HG02885 (cell line): ENCODE measurements at regions not wholly inside any gene's neighbourhood (a gene's known extent, or its start where the extent isn't known, plus 50 kb on each side); places are given as distances from the start of the nearest gene placed in this dataset.

ENCODE experiments used
- ATAC-seq: cut with Tn5 transposase; IDR thresholded peaks from one replicate; pipeline ENCODE4 v1.9.1; 2021; ENCODE audit warnings: mild to moderate bottlenecking; ENCODE audit not compliant: unreplicated experiment, poor library complexity

- no peak for ATAC-seq
These were observed 1168.7 kb upstream of the AUTS2 start for GRCh38 chr7:68429411-68430117.

- ATAC-seq, result no peak
These were observed 1165.7 kb upstream of the AUTS2 start for GRCh38 chr7:68432585-68432984.

- ATAC-seq, result no peak
These were observed 1164.7 kb upstream of the AUTS2 start for GRCh38 chr7:68433462-68434070.

- no peak for ATAC-seq
These were observed 1163.4 kb upstream of the AUTS2 start for GRCh38 chr7:68434857-68435256.

GRCh38 chr7:68438016-68438415, 1160.3 kb upstream of the AUTS2 start:
- ATAC-seq, result no peak

GRCh38 chr7:68438811-68439210, 1159.5 kb upstream of the AUTS2 start:
- no peak for ATAC-seq

GRCh38 chr7:68439897-68440296, 1158.4 kb upstream of the AUTS2 start:
- ATAC-seq, result no peak

GRCh38 chr7:68440866-68441265, 1157.4 kb upstream of the AUTS2 start:
- ATAC-seq, result no peak

GRCh38 chr7:68441645-68442044, 1156.6 kb upstream of the AUTS2 start:
- no peak for ATAC-seq

- no peak for ATAC-seq
These were observed 1155.2 kb upstream of the AUTS2 start for GRCh38 chr7:68442931-68443631.

- ATAC-seq, result no peak
These were observed 1154.2 kb upstream of the AUTS2 start for GRCh38 chr7:68444042-68444441.

- no peak for ATAC-seq
These were observed 1153.3 kb upstream of the AUTS2 start for GRCh38 chr7:68444956-68445355.

- ATAC-seq, result no peak
These were observed 1152.1 kb upstream of the AUTS2 start for GRCh38 chr7:68446183-68446582.

- no peak for ATAC-seq
These were observed 1149.2 kb upstream of the AUTS2 start for GRCh38 chr7:68449099-68449498.

- no peak for ATAC-seq
These were observed 1148.5 kb upstream of the AUTS2 start for GRCh38 chr7:68449816-68450215.

- ATAC-seq, result no peak
These were observed 1143.3 kb upstream of the AUTS2 start for GRCh38 chr7:68454931-68455330.

- no peak for ATAC-seq
These were observed 1141.8 kb upstream of the AUTS2 start for GRCh38 chr7:68456469-68456868.

GRCh38 chr7:68457481-68457880, 1140.8 kb upstream of the AUTS2 start:
- no peak for ATAC-seq

GRCh38 chr7:68458010-68458908, 1140.0 kb upstream of the AUTS2 start:
- no peak for ATAC-seq

GRCh38 chr7:68461430-68461829, 1136.8 kb upstream of the AUTS2 start:
- ATAC-seq, result no peak
